ENCODE measurements at regions not wholly inside any gene's neighbourhood (a gene's known extent, or its start where the extent isn't known, plus 50 kb on each side); places are given as distances from the start of the nearest gene placed in this dataset.

- BruUV-seq (replicated peaks): no TSS peak
- in situ Hi-C loops (cut with MboI): no loop called here
- 41% methylated on average over 1 of the region's 1 CpG for WGBS (ENCODE audit: insufficient coverage, insufficient replicate concordance, low lambda C conversion rate, missing lambda C conversion rate)
- no peak for TF ChIP-seq EED (IDR thresholded peaks at IDR 0.05; ENCODE audit: low read depth)
- TF ChIP-seq ZBTB40 (IDR thresholded peaks at IDR 0.05; ENCODE audit: borderline replicate concordance): no peak
- TF ChIP-seq SMC3 (IDR thresholded peaks at IDR 0.05; ENCODE audit: borderline replicate concordance, low read length): no peak
- TF ChIP-seq ZNF274 (IDR thresholded peaks at IDR 0.05; ENCODE audit: insufficient read depth, insufficient read length): no peak
- TF ChIP-seq MEF2A (IDR thresholded peaks at IDR 0.05; ENCODE audit: insufficient read depth, low read depth, low read length): no peak
- TF ChIP-seq SMAD1 (IDR thresholded peaks at IDR 0.05; ENCODE audit: low read depth, partially characterized antibody): no peak
- TF ChIP-seq BHLHE40 (IDR thresholded peaks at IDR 0.05; ENCODE audit: borderline replicate concordance in 1 of 2, low read depth in 2 of 2, low read length in 1 of 2): no peak
- no peak for TF ChIP-seq CEBPB (IDR thresholded peaks at IDR 0.05; ENCODE audit: borderline replicate concordance in 1 of 2, low read depth in 2 of 2, low read length in 2 of 2)
- no peak for TF ChIP-seq YBX1 (IDR thresholded peaks at IDR 0.05)
- TF ChIP-seq TCF7 (IDR thresholded peaks at IDR 0.05; ENCODE audit: borderline replicate concordance): no peak
- no peak for TF ChIP-seq MYC (IDR thresholded peaks at IDR 0.05; ENCODE audit: insufficient read depth, insufficient read length, insufficient replicate concordance, low read length, severe bottlenecking)
- no peak for TF ChIP-seq CHD4 (IDR thresholded peaks at IDR 0.05)
- no peak for TF ChIP-seq BACH1 (IDR thresholded peaks at IDR 0.05; ENCODE audit: borderline replicate concordance)
- TF ChIP-seq NKRF (conservative IDR thresholded peaks at IDR 0.05): no peak
- no peak for TF ChIP-seq SIX5 (IDR thresholded peaks at IDR 0.05; ENCODE audit: low read depth, low read length, severe bottlenecking)
- no peak for TF ChIP-seq PRDM15 (CRISPR knock-in tag; IDR thresholded peaks at IDR 0.05)
These were observed 328.7 kb upstream of the FAM98A start for GRCh38 chr2:33927756-33928155.

More at GRCh38 chr2:33927756-33928155, 328.7 kb upstream of the FAM98A start:
- H3K4me2 ChIP-seq (ENCODE audit: control insufficient read depth, insufficient read depth): no peak overlapping the region
- H3K36me3 ChIP-seq (ENCODE audit: control insufficient read depth in 2 of 2, insufficient read depth in 2 of 2, low read length in 1 of 2): no peaks in the 10 kb centered on the region
- H4K20me1 ChIP-seq (ENCODE audit: control insufficient read depth, insufficient read depth): no peaks in the 10 kb centered on the region
- FAIRE-seq: no peak
- H3K4me3 ChIP-seq: no peak overlapping the region
- no peak for ATAC-seq
- no peak overlapping the region for H2AFZ ChIP-seq (ENCODE audit: control insufficient read depth, low read depth, low read length)
- no peaks in the 10 kb centered on the region for H3K79me2 ChIP-seq (ENCODE audit: control insufficient read depth, insufficient read depth, low read length)
- H3K27ac ChIP-seq (ENCODE audit: control insufficient read depth, insufficient read depth): no peak overlapping the region
- ChIA-PET RAD21 (ENCODE audit: unreplicated experiment) (no interaction called here), POLR2A (no interaction called here), CTCF (no interaction called here), SMC1A (ENCODE audit: uncharacterized antibody, unreplicated experiment) (no interaction called here)
- H3K9me3 ChIP-seq (replicated peaks; ENCODE audit: control insufficient read depth, insufficient read depth, low read length): no peaks in the 10 kb centered on the region
- intact Hi-C loops (cut with micrococcal nuclease; ENCODE audit: unreplicated experiment): no loop called here
- no peak overlapping the region for H3K9ac ChIP-seq (ENCODE audit: control insufficient read depth, insufficient read depth, low read length)
- no peak for DNase-seq (ENCODE audit: low read depth, low spot score)
- H3K27me3 ChIP-seq (replicated peaks in 1 of 2; ENCODE audit: control insufficient read depth in 2 of 2, insufficient read depth in 2 of 2, low read length in 1 of 2): no peaks in the 10 kb centered on the region
- no peaks in the 10 kb centered on the region for H3K4me1 ChIP-seq (ENCODE audit: control insufficient read depth, insufficient read depth, low read length)

Measured in GM12878 (cell line).